GM12878 (cell line): ENCODE measurements at regions not wholly inside any gene's neighbourhood (a gene's known extent, or its start where the extent isn't known, plus 50 kb on each side); places are given as distances from the start of the nearest gene placed in this dataset.

Source experiments
- ATAC-seq: fragments of 200-7000 bp; cut with Tn5 transposase; 3 replicates; pipeline ENCODE4 v1.9.1; 2020; ENCODE audit warnings: mild to moderate bottlenecking, moderate library complexity
- BruUV-seq: library from RNA; stranded (reverse); fragments of 400-500 nt; replicated peaks from 2 replicates; lab custom pipeline; 2021; lab: Mats Ljungman, UMichigan
- CTCF ChIA-PET: fragments of 300-600 bp; sonication (Branson Sonifier 250); formaldehyde crosslinking; extraction: SDS; loops from one replicate; lab custom pipeline; 2021; ENCODE audit warnings: inconsistent platforms; lab: Yijun Ruan, JAX
- POLR2A ChIA-PET: fragments of 350-600 bp; formaldehyde crosslinking; extraction: SDS; loops from one replicate; lab custom pipeline; 2021; ENCODE audit warnings: inconsistent platforms; lab: Charles Lee
- RAD21 ChIA-PET: fragments of 300-600 bp; sonication (Branson Sonifier 250); formaldehyde crosslinking; loops from one replicate; lab custom pipeline; 2023; ENCODE audit warnings: antibody characterized with exemption; ENCODE audit not compliant: unreplicated experiment; lab: Charles Lee
- SMC1A ChIA-PET: fragments of 300-600 bp; sonication (Branson Sonifier 250); formaldehyde crosslinking; loops from one replicate; lab custom pipeline; 2023; ENCODE audit not compliant: unreplicated experiment, uncharacterized antibody; lab: Charles Lee
- DNase-seq: peaks from one replicate; pipeline ENCODE4 v3.0.0-alpha.2; 2011; ENCODE audit warnings: low read depth, low spot score
- FAIRE-seq: peaks from 3 replicates; lab custom pipeline; 2011; peaks lifted over from hg19 to GRCh38; lab: Jason Lieb, UNC
- H2AFZ ChIP-seq: 2 replicates; pipeline ENCODE4 v1.6.0; 2011; ENCODE audit warnings: low read depth, low read length, control low read depth; ENCODE audit not compliant: control insufficient read depth
- H3K27ac ChIP-seq: 2 replicates; pipeline ENCODE4 v1.5.1; 2011; ENCODE audit warnings: control low read depth; ENCODE audit not compliant: control insufficient read depth, insufficient read depth
- H3K27me3 ChIP-seq, 2 experiments: replicated peaks in 1 of 2; 2 replicates each; pipeline versions ENCODE4 v1.6.0 to v1.6.1; 2011; ENCODE audit warnings: low read length in 1 of 2; ENCODE audit not compliant: control insufficient read depth in 2 of 2, insufficient read depth in 2 of 2
- H3K36me3 ChIP-seq, 2 experiments: 2 replicates each; pipeline ENCODE4 v1.5.1; 2011; ENCODE audit warnings: low read length in 1 of 2; ENCODE audit not compliant: control insufficient read depth in 2 of 2, insufficient read depth in 2 of 2
- H3K4me1 ChIP-seq: 2 replicates; pipeline ENCODE4 v1.6.1; 2011; ENCODE audit warnings: mild to moderate bottlenecking, low read length, moderate library complexity, mixed read lengths; ENCODE audit not compliant: control insufficient read depth, insufficient read depth
- H3K4me2 ChIP-seq: 2 replicates; pipeline ENCODE4 v1.6.0; 2011; ENCODE audit warnings: control low read depth; ENCODE audit not compliant: control insufficient read depth, insufficient read depth
- H3K4me3 ChIP-seq: fragments of 200-600 bp; sonication (generic); 2 replicates; pipeline ENCODE4 v1.5.1; 2016
- H3K79me2 ChIP-seq: 2 replicates; pipeline ENCODE4 v1.6.0; 2011; ENCODE audit warnings: low read length; ENCODE audit not compliant: control insufficient read depth, insufficient read depth
- H3K9ac ChIP-seq: 2 replicates; pipeline ENCODE4 v1.8.0; 2011; ENCODE audit warnings: low read length, control low read depth, mixed read lengths; ENCODE audit not compliant: control insufficient read depth, insufficient read depth
- H3K9me3 ChIP-seq: replicated peaks from 3 replicates; pipeline ENCODE4 v1.5.1; 2011; ENCODE audit warnings: mild to moderate bottlenecking, low read length; ENCODE audit not compliant: control insufficient read depth, insufficient read depth
- H4K20me1 ChIP-seq: 2 replicates; pipeline ENCODE4 v1.6.0; 2011; ENCODE audit not compliant: control insufficient read depth, insufficient read depth
- BMI1 ChIP-seq: fragments of 450-650 bp; IDR thresholded peaks from 2 replicates; pipeline ENCODE4 v1.6.1; 2016; ENCODE audit warnings: mild to moderate bottlenecking, moderate library complexity, borderline replicate concordance
- CREM ChIP-seq: IDR thresholded peaks from 2 replicates; pipeline ENCODE4 v1.6.1; 2014; ENCODE audit warnings: antibody characterized with exemption, low read depth
- FOS ChIP-seq: IDR thresholded peaks from 3 replicates; pipeline ENCODE4 v1.6.1; 2011; ENCODE audit warnings: borderline replicate concordance; ENCODE audit not compliant: insufficient read length; ENCODE audit errors: extremely low read depth
- GABPA ChIP-seq: IDR thresholded peaks from 2 replicates; pipeline ENCODE4 v1.6.1; 2014; ENCODE audit warnings: antibody characterized with exemption, low read depth, mild to moderate bottlenecking, inconsistent platforms
- HSF1 ChIP-seq: fragments of 150-350 bp; IDR thresholded peaks from 2 replicates; pipeline ENCODE4 v1.6.1; 2014; ENCODE audit warnings: mild to moderate bottlenecking, low read depth, low read length
- KAT2A ChIP-seq: conservative IDR thresholded peaks from 2 replicates; pipeline ENCODE4 v1.6.1; 2011; ENCODE audit warnings: low read depth, low read length; ENCODE audit not compliant: control insufficient read depth
- ZNF217 ChIP-seq: fragments of 450-650 bp; IDR thresholded peaks from 2 replicates; pipeline ENCODE4 v1.6.1; 2017; ENCODE audit warnings: antibody characterized with exemption, mild to moderate bottlenecking
- ZNF687 ChIP-seq: fragments of 450-650 bp; IDR thresholded peaks from 2 replicates; pipeline ENCODE4 v1.6.1; 2017; ENCODE audit warnings: mild to moderate bottlenecking, moderate library complexity
- in situ Hi-C: fragments of 300-500 bp; cut with MboI; formaldehyde crosslinking; loops from 9 replicates; pipeline ENCODE4 v1.14.3; 2018; ENCODE audit warnings: mixed read lengths
- intact Hi-C: fragments of 100-400 bp; cut with micrococcal nuclease; formaldehyde crosslinking; loops from one replicate; pipeline ENCODE4 v1.14.2; 2022; ENCODE audit not compliant: unreplicated experiment
- TF ChIP-seq, protein P1 (sequence below), 3 experiments: IDR thresholded peaks in 2 of 3; conservative IDR thresholded peaks in 1 of 3; 2 replicates each; pipeline ENCODE4 v1.5.1; 2011; ENCODE audit warnings: low read depth in 3 of 3, low read length in 3 of 3, mild to moderate bottlenecking in 3 of 3, control low read depth in 2 of 3, moderate library complexity in 2 of 3, inconsistent platforms in 1 of 3, mixed read lengths in 1 of 3; ENCODE audit not compliant: control insufficient read depth in 2 of 3, insufficient read depth in 1 of 3; ENCODE audit errors: extremely low read depth in 1 of 3
- TF ChIP-seq, protein P2 (sequence below): fragments of 150-350 bp; IDR thresholded peaks from 2 replicates; pipeline ENCODE4 v1.6.1; 2016; ENCODE audit warnings: low read depth, low read length

GRCh38 chr18:6650747-6651146 lies 78.8 kb upstream of the ARHGAP28 start (continued):
- TF ChIP-seq HSF1 (no peak), KAT2A (no peak), FOS (no peak), BMI1 (no peak), GABPA (no peak)
- TF ChIP-seq, protein P1, sequence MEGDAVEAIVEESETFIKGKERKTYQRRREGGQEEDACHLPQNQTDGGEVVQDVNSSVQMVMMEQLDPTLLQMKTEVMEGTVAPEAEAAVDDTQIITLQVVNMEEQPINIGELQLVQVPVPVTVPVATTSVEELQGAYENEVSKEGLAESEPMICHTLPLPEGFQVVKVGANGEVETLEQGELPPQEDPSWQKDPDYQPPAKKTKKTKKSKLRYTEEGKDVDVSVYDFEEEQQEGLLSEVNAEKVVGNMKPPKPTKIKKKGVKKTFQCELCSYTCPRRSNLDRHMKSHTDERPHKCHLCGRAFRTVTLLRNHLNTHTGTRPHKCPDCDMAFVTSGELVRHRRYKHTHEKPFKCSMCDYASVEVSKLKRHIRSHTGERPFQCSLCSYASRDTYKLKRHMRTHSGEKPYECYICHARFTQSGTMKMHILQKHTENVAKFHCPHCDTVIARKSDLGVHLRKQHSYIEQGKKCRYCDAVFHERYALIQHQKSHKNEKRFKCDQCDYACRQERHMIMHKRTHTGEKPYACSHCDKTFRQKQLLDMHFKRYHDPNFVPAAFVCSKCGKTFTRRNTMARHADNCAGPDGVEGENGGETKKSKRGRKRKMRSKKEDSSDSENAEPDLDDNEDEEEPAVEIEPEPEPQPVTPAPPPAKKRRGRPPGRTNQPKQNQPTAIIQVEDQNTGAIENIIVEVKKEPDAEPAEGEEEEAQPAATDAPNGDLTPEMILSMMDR (IDR thresholded peaks at IDR 0.05 in 2 of 3, conservative IDR thresholded peaks at IDR 0.05 in 1 of 3; ENCODE audit: control insufficient read depth in 2 of 3, extremely low read depth in 1 of 3, insufficient read depth in 1 of 3, low read depth in 3 of 3, low read length in 3 of 3): no peak

GRCh38 chr18:6652098-6652497 lies 77.4 kb upstream of the ARHGAP28 start:
- in situ Hi-C loops: no loop called here
- Histone ChIP-seq H4K20me1 (no peaks in the 10 kb centered on the region), H3K4me1 (no peaks in the 10 kb centered on the region), H3K27ac (no peak overlapping the region), H3K4me2 (no peak overlapping the region), H3K9me3 (no peaks in the 10 kb centered on the region), H2AFZ (no peak overlapping the region), H3K9ac (no peak overlapping the region), H3K79me2 (no peaks in the 10 kb centered on the region), H3K4me3 (no peak overlapping the region), H3K27me3 (no peaks in the 10 kb centered on the region; a peak in 1 of 4 replicates), H3K36me3 (no peaks in the 10 kb centered on the region)
- ChIA-PET POLR2A (no interaction called here), CTCF (no interaction called here), RAD21 (no interaction called here), SMC1A (no interaction called here)
- ATAC-seq: no peak
- FAIRE-seq: no peak
- BruUV-seq: no TSS peak
- DNase-seq: no peak
- intact Hi-C loops: loop anchor here (10.0 kb wide), 1 partner anchor 63 kb away; no protein-coding TSS in a partner anchor
- TF ChIP-seq ZNF217: no peak
- no peak for TF ChIP-seq CREM
- TF ChIP-seq, protein P2, sequence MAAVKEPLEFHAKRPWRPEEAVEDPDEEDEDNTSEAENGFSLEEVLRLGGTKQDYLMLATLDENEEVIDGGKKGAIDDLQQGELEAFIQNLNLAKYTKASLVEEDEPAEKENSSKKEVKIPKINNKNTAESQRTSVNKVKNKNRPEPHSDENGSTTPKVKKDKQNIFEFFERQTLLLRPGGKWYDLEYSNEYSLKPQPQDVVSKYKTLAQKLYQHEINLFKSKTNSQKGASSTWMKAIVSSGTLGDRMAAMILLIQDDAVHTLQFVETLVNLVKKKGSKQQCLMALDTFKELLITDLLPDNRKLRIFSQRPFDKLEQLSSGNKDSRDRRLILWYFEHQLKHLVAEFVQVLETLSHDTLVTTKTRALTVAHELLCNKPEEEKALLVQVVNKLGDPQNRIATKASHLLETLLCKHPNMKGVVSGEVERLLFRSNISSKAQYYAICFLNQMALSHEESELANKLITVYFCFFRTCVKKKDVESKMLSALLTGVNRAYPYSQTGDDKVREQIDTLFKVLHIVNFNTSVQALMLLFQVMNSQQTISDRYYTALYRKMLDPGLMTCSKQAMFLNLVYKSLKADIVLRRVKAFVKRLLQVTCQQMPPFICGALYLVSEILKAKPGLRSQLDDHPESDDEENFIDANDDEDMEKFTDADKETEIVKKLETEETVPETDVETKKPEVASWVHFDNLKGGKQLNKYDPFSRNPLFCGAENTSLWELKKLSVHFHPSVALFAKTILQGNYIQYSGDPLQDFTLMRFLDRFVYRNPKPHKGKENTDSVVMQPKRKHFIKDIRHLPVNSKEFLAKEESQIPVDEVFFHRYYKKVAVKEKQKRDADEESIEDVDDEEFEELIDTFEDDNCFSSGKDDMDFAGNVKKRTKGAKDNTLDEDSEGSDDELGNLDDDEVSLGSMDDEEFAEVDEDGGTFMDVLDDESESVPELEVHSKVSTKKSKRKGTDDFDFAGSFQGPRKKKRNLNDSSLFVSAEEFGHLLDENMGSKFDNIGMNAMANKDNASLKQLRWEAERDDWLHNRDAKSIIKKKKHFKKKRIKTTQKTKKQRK: no peak
- no peak for TF ChIP-seq ZNF687
